ENCODE measurements at regions not wholly inside any gene's neighbourhood (a gene's known extent, or its start where the extent isn't known, plus 50 kb on each side); places are given as distances from the start of the nearest gene placed in this dataset.

GRCh38 chr1:189662190-189662589 is 815.5 kb downstream of the BRINP3 start:
- TF ChIP-seq CTCF (IDR thresholded peaks at IDR 0.05), result no peak
- no peak for TF ChIP-seq ZFX (IDR thresholded peaks at IDR 0.05; ENCODE audit: borderline replicate concordance)

All from 22Rv1 (cell line).